ENCODE measurements at regions not wholly inside any gene's neighbourhood (a gene's known extent, or its start where the extent isn't known, plus 50 kb on each side); places are given as distances from the start of the nearest gene placed in this dataset.
A peak's percentile ranks its signal among the peaks of the same experiment; 100 is the strongest.

- no peak for ATAC-seq (replicated peaks in 6 of 8)
- no peaks in the 10 kb centered on the region for H3K4me1 ChIP-seq (replicated peaks in 1 of 2)
- 73 to 100% (median 82%) methylated on average over 1 to 8 of the region's 42 CpGs; no CpG with 5 or more reads in 5 of the 10 experiments for WGBS, 10 experiments
- no peak overlapping the region for H3K4me3 ChIP-seq
- H3K27ac ChIP-seq = no peak overlapping the region
- in situ Hi-C loops (cut with MboI; ENCODE audit: low pct_unique_long_range_greater_than_20kb in 2 of 9, low sequenced_read_pairs in 9 of 9, unreplicated experiment in 9 of 9) = no loop called here
Observed at GRCh38 chr9:134991808-134992754, 74.4 kb upstream of the FCN1 start.

- in situ Hi-C loops (cut with MboI; ENCODE audit: low pct_unique_long_range_greater_than_20kb in 2 of 9, low sequenced_read_pairs in 9 of 9, unreplicated experiment in 9 of 9) = no loop called here
- H3K27ac ChIP-seq = no peak overlapping the region
- H3K4me3 ChIP-seq = no peak overlapping the region
- 0 to 100% (median 40%) methylated on average over 1 to 13 of the region's 22 CpGs; no CpG with 5 or more reads in 5 of the 10 experiments for WGBS, 10 experiments
- no peaks in the 10 kb centered on the region for H3K4me1 ChIP-seq (replicated peaks in 1 of 2)
- peak in 3 of 8 experiments; percentile 75 to 95 (median 89) for ATAC-seq (replicated peaks in 6 of 8)
Observed at GRCh38 chr9:134992755-134993124, 75.0 kb upstream of the FCN1 start.

- whole genome bisulfite sequencing, 10 experiments = 49 to 93% (median 80%) methylated on average over 1 to 10 of the region's 17 CpGs; no CpG with 5 or more reads in 3 of the 10 experiments
- no peak overlapping the region for H3K4me3 ChIP-seq
- in situ Hi-C loops (cut with MboI; ENCODE audit: low pct_unique_long_range_greater_than_20kb in 2 of 9, low sequenced_read_pairs in 9 of 9, unreplicated experiment in 9 of 9) = no loop called here
- no peak for ATAC-seq (replicated peaks in 6 of 8)
- no peak overlapping the region for H3K27ac ChIP-seq
- no peaks in the 10 kb centered on the region for H3K4me1 ChIP-seq (replicated peaks in 1 of 2)
Observed at GRCh38 chr9:134993416-134993815, 75.7 kb upstream of the FCN1 start.

GRCh38 chr9:134993996-134994720, 76.4 kb upstream of the FCN1 start:
- no peak overlapping the region for H3K4me3 ChIP-seq
- in situ Hi-C loops (cut with MboI; ENCODE audit: low pct_unique_long_range_greater_than_20kb in 2 of 9, low sequenced_read_pairs in 9 of 9, unreplicated experiment in 9 of 9) = no loop called here
- no peak overlapping the region for H3K27ac ChIP-seq
- WGBS, 10 experiments = 50 to 100% (median 80%) methylated on average over 1 to 5 of the region's 15 CpGs; no CpG with 5 or more reads in 1 of the 10 experiments
- no peak for ATAC-seq (replicated peaks in 6 of 8)
- no peaks in the 10 kb centered on the region for H3K4me1 ChIP-seq (replicated peaks in 1 of 2)

GRCh38 chr9:134994926-134995791, 77.4 kb upstream of the FCN1 start:
- Histone ChIP-seq H3K27ac (no peak overlapping the region), H3K4me1 (replicated peaks in 1 of 2) (no peaks in the 10 kb centered on the region), H3K4me3 (no peak overlapping the region)
- in situ Hi-C loops (cut with MboI; ENCODE audit: low pct_unique_long_range_greater_than_20kb in 2 of 9, low sequenced_read_pairs in 9 of 9, unreplicated experiment in 9 of 9) = no loop called here
- ATAC-seq (replicated peaks in 6 of 8) = no peak
- WGBS, 10 experiments = 7 to 92% (median 65%) methylated on average over 4 to 10 of the region's 19 CpGs; no CpG with 5 or more reads in 3 of the 10 experiments

- Histone ChIP-seq H3K27ac (no peak overlapping the region), H3K4me3 (no peak overlapping the region), H3K4me1 (replicated peaks in 1 of 2) (no peaks in the 10 kb centered on the region)
- 3 to 90% (median 68%) methylated on average over 2 to 6 of the region's 10 CpGs; no CpG with 5 or more reads in 1 of the 10 experiments for WGBS, 10 experiments
- ATAC-seq (replicated peaks in 6 of 8) = no peak
- in situ Hi-C loops (cut with MboI; ENCODE audit: low pct_unique_long_range_greater_than_20kb in 2 of 9, low sequenced_read_pairs in 9 of 9, unreplicated experiment in 9 of 9) = no loop called here
Observed at GRCh38 chr9:134995792-134996120, 78.0 kb upstream of the FCN1 start.

- no peaks in the 10 kb centered on the region for H3K4me1 ChIP-seq (replicated peaks in 1 of 2)
- no peak overlapping the region for H3K4me3 ChIP-seq
- ATAC-seq (replicated peaks in 6 of 8) = no peak
- 0 to 100% (median 82%) methylated on average over 1 to 11 of the region's 24 CpGs; no CpG with 5 or more reads in 2 of the 10 experiments for WGBS, 10 experiments
- in situ Hi-C loops (cut with MboI; ENCODE audit: low pct_unique_long_range_greater_than_20kb in 2 of 9, low sequenced_read_pairs in 9 of 9, unreplicated experiment in 9 of 9) = no loop called here
- no peak overlapping the region for H3K27ac ChIP-seq
Observed at GRCh38 chr9:134996591-134997530, 79.1 kb upstream of the FCN1 start.

- Histone ChIP-seq H3K4me1 (replicated peaks in 1 of 2) (no peaks in the 10 kb centered on the region), H3K27ac (no peak overlapping the region), H3K4me3 (no peak overlapping the region)
- no peak for ATAC-seq (replicated peaks in 6 of 8)
- in situ Hi-C loops (cut with MboI; ENCODE audit: low pct_unique_long_range_greater_than_20kb in 2 of 9, low sequenced_read_pairs in 9 of 9, unreplicated experiment in 9 of 9) = no loop called here
- WGBS, 10 experiments = 0 to 80% (median 39%) methylated on average over 1 to 2 of the region's 2 CpGs; no CpG with 5 or more reads in 1 of the 10 experiments
Observed at GRCh38 chr9:135000647-135001245, 83.0 kb upstream of the FCN1 start.

GRCh38 chr9:135001526-135001925, 83.8 kb upstream of the FCN1 start:
- Histone ChIP-seq H3K27ac (no peak overlapping the region), H3K4me3 (no peak overlapping the region), H3K4me1 (replicated peaks in 1 of 2) (no peaks in the 10 kb centered on the region)
- no peak for ATAC-seq (replicated peaks in 6 of 8)
- in situ Hi-C loops (cut with MboI; ENCODE audit: low pct_unique_long_range_greater_than_20kb in 2 of 9, low sequenced_read_pairs in 9 of 9, unreplicated experiment in 9 of 9) = no loop called here
- 50 to 73% methylated on average over 2 of the region's 2 CpGs; no CpG with 5 or more reads in 8 of the 10 experiments for WGBS, 10 experiments

GRCh38 chr9:135002336-135002735, 84.6 kb upstream of the FCN1 start:
- Histone ChIP-seq H3K4me3 (no peak overlapping the region), H3K27ac (no peak overlapping the region), H3K4me1 (replicated peaks in 1 of 2) (no peaks in the 10 kb centered on the region)
- in situ Hi-C loops (cut with MboI; ENCODE audit: low pct_unique_long_range_greater_than_20kb in 2 of 9, low sequenced_read_pairs in 9 of 9, unreplicated experiment in 9 of 9) = no loop called here
- 14 to 80% (median 63%) methylated on average over 1 to 5 of the region's 6 CpGs; no CpG with 5 or more reads in 6 of the 10 experiments for WGBS, 10 experiments
- ATAC-seq (replicated peaks in 6 of 8) = peak in 1 of 8 experiments; percentile 24

GRCh38 chr9:135002802-135003201, 84.7 kb upstream of the OLFM1 start:
- Histone ChIP-seq H3K4me3 (no peak overlapping the region), H3K27ac (no peak overlapping the region), H3K4me1 (replicated peaks in 1 of 2) (peaks cover 0 to 2% of the 10 kb centered on the region in 2 donors)
- in situ Hi-C loops (cut with MboI; ENCODE audit: low pct_unique_long_range_greater_than_20kb in 2 of 9, low sequenced_read_pairs in 9 of 9, unreplicated experiment in 9 of 9) = no loop called here
- WGBS, 10 experiments = 4 to 86% (median 64%) methylated on average over 2 to 4 of the region's 4 CpGs; no CpG with 5 or more reads in 1 of the 10 experiments
- ATAC-seq (replicated peaks in 6 of 8) = peak in 3 of 8 experiments; percentile 32 to 88 (median 36)

All from motor neuron (in vitro differentiated cells).